Transverse colon (tissue), 4 donors: ENCODE measurements at regions not wholly inside any gene's neighbourhood (a gene's known extent, or its start where the extent isn't known, plus 50 kb on each side); places are given as distances from the start of the nearest gene placed in this dataset.

Experiments used
- DNase-seq: peaks from one replicate; pipeline ENCODE4 v3.0.0-alpha.2; 2019
- H3K27ac ChIP-seq, 4 donors: fragments of 200-600 bp; sonication (generic); 2 replicates each; pipeline ENCODE4 v1.5.1; 2016 to 2018; ENCODE audit warnings: inconsistent platforms in 4 of 4
- H3K27me3 ChIP-seq: fragments of 200-600 bp; sonication (generic); 2 replicates; pipeline ENCODE4 v1.5.1; 2017; ENCODE audit warnings: inconsistent platforms
- H3K36me3 ChIP-seq, 4 donors: fragments of 200-600 bp; sonication (generic); 2 replicates each; pipeline ENCODE4 v1.5.1; 2017 to 2019; ENCODE audit warnings: inconsistent platforms in 4 of 4
- H3K4me1 ChIP-seq, 4 donors: fragments of 200-600 bp; sonication (generic); 2 replicates each; pipeline ENCODE4 v1.5.1; 2017 to 2020; ENCODE audit warnings: inconsistent platforms in 4 of 4
- H3K4me3 ChIP-seq, 4 donors: fragments of 200-600 bp; sonication (generic); 1 replicate in 1 of 4; 2 replicates in 3 of 4; pipeline versions ENCODE4 v1.5.1 to v1.6.1; 2017 to 2019; ENCODE audit warnings: inconsistent platforms in 4 of 4
- H3K9me3 ChIP-seq, 2 donors: fragments of 200-600 bp; sonication (generic); 2 replicates each; pipeline ENCODE4 v1.5.1; 2017 to 2019; ENCODE audit warnings: inconsistent platforms in 2 of 2
- CTCF ChIP-seq, 5 experiments: fragments of 200-600 bp in 3 of 5; fragments of 450-650 bp in 2 of 5; sonication (generic) in 3 of 5; IDR thresholded peaks; 1 replicate in 2 of 5; 2 replicates in 3 of 5; pipeline ENCODE4 v1.5.1; 2016 to 2017; ENCODE audit warnings: antibody characterized with exemption in 5 of 5, inconsistent platforms in 3 of 5, mild to moderate bottlenecking in 2 of 5, moderate library complexity in 1 of 5
- EP300 ChIP-seq: sonication (generic); formaldehyde crosslinking; IDR thresholded peaks from one replicate; pipeline ENCODE4 v1.6.1; 2017; ENCODE audit warnings: antibody characterized with exemption, low read depth
- POLR2A ChIP-seq: fragments of 450-650 bp; IDR thresholded peaks from one replicate; pipeline ENCODE4 v1.6.1; 2016; ENCODE audit warnings: antibody characterized with exemption, mild to moderate bottlenecking, moderate library complexity
- POLR2AphosphoS5 ChIP-seq, 3 donors: sonication (generic); formaldehyde crosslinking; IDR thresholded peaks; one replicate each; pipeline ENCODE4 v1.6.1; 2016; ENCODE audit warnings: antibody characterized with exemption in 3 of 3
- WGBS, 2 donors: methylation state at CpG; one replicate each; pipeline ENCODE4 v1.1.5; 2018; ENCODE audit warnings: low coverage in 1 of 2; 5-methylcytosine and 5-hydroxymethylcytosine counted together
- in situ Hi-C, 4 donors: fragments of 200-750 bp; cut with MboI; loops; one replicate each; pipeline versions ENCODE4 v1.15.0 to v1.15.1; 2017; ENCODE audit warnings: low sequenced_read_pairs in 3 of 4, low pct_ligation_motif_present in 1 of 4, low pct_unique_long_range_greater_than_20kb in 1 of 4
- intact Hi-C: fragments of 100-400 bp; cut with DNase I; formaldehyde crosslinking; loops from one replicate; pipeline ENCODE4 v1.15.1; 2023; ENCODE audit warnings: low total_unique reads

DNA sequence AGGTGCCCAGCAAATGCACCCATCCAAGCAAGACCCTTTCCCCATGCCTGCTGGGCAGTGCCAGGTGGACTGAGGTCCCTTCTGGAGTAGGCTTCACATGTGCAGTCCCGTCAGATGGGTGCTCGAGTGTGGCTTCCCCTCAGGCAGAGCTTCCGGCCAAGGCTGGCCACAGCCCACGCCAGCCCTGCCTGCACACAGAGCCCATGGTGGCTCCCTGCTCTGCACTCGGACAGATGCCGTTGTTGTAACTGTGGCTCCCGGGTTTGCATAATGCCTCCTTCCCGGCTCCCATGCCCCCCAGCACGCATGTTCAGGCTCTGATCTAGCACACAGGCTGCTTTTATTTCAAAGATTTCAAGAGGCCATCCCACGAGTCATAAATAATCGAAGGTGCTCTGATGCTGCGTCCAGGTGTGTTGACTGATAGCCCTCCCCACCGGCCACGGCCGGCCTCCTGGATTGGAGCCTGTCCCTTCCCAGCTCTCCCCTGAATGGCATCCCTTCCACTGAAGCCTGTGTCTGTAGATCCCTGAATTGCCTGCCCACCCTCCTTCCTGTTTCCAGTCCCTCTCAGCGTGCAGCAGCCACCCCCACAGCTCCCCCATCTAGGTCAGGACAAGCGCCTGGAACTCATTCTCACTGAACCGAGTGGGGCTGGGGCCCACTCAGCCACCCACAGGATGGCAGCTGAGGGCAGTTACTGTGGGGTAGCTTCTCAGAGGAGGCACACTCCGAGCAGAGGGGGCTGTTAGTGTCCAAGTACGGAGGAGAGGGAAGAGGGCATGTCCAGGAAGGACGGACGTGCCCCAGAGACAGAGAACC, 100.0 kb upstream of the LINGO1 start:
- no peak overlapping the region for H3K4me3 ChIP-seq
- no peak overlapping the region for H3K27ac ChIP-seq
- in situ Hi-C loops, result no loop called here
- intact Hi-C loops, result no loop called here
- no peak for DNase-seq
- no peak for TF ChIP-seq CTCF (IDR thresholded peaks at IDR 0.05)
- no peak for TF ChIP-seq POLR2AphosphoS5 (IDR thresholded peaks at IDR 0.05)
- no peak for TF ChIP-seq EP300
- TF ChIP-seq POLR2A, result no peak
- no peaks in the 10 kb centered on the region for H3K9me3 ChIP-seq
- H3K27me3 ChIP-seq, result no peaks in the 10 kb centered on the region
- no peaks in the 10 kb centered on the region for H3K36me3 ChIP-seq
- WGBS, 2 donors, result 68% methylated on average over 21 of the region's 22 CpGs; no CpG with 5 or more reads in 1 of the 2 donors
- no peaks in the 10 kb centered on the region for H3K4me1 ChIP-seq

DNA sequence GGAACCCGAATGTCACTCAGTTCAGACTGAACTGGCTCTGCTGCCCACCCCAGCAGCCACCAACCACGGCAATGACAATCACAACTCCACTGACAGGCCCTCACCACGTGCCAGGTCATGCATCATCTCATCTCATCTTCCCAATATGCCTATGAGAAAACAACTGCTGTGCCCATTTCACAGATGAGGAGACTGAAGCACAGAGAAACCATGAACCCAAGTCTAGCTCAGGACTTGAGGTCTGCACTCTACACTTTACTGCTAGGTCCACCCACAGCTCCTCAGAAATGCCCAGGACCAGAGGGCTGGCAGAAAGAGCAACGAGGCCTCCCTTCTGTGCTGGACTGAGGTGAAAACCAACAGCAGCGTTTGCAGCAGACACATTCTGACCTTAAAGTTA, 99.2 kb upstream of the LINGO1 start:
- H3K4me3 ChIP-seq, result no peak overlapping the region
- no peaks in the 10 kb centered on the region for H3K36me3 ChIP-seq
- no peaks in the 10 kb centered on the region for H3K27me3 ChIP-seq
- WGBS, 2 donors, result 54% methylated on average over 5 of the region's 5 CpGs; no CpG with 5 or more reads in 1 of the 2 donors
- in situ Hi-C loops (no loop called here), intact Hi-C loops (no loop called here)
- TF ChIP-seq EP300 (no peak), POLR2AphosphoS5 (IDR thresholded peaks at IDR 0.05) (no peak), CTCF (IDR thresholded peaks at IDR 0.05) (no peak), POLR2A (no peak)
- H3K27ac ChIP-seq, result no peak overlapping the region
- H3K9me3 ChIP-seq, result no peaks in the 10 kb centered on the region
- no peaks in the 10 kb centered on the region for H3K4me1 ChIP-seq
- no peak for DNase-seq

DNA sequence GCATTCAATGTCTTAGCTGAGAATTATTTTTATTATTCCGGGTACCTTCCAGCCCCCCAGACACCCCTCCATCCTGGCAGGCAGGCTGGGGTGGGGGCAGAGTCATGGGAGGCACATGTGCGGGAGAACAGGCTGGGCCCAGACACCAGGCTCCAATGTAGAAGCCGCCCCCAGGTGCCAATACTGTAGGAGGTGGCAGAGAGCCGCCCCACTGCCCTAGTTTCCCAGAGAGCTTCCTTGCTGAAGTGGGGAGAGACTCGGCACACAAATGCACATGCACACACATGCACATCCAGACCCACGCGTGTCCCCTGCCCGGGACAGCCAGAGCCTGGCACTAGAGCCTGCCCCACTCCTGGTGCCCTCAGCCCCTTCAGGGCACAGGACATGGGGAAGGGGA, 98.4 kb upstream of the LINGO1 start:
- H3K4me3 ChIP-seq, result no peak overlapping the region
- DNase-seq, result no peak
- no peak for TF ChIP-seq EP300
- no peak for TF ChIP-seq CTCF (IDR thresholded peaks at IDR 0.05)
- TF ChIP-seq POLR2AphosphoS5 (IDR thresholded peaks at IDR 0.05), result no peak
- no peak for TF ChIP-seq POLR2A
- H3K9me3 ChIP-seq, result no peaks in the 10 kb centered on the region
- no peaks in the 10 kb centered on the region for H3K4me1 ChIP-seq
- WGBS, 2 donors, result 89% methylated on average over 8 of the region's 8 CpGs; no CpG with 5 or more reads in 1 of the 2 donors
- H3K27me3 ChIP-seq, result no peaks in the 10 kb centered on the region
- no peaks in the 10 kb centered on the region for H3K36me3 ChIP-seq
- intact Hi-C loops (no loop called here), in situ Hi-C loops (no loop called here)
- H3K27ac ChIP-seq, result no peak overlapping the region

DNA sequence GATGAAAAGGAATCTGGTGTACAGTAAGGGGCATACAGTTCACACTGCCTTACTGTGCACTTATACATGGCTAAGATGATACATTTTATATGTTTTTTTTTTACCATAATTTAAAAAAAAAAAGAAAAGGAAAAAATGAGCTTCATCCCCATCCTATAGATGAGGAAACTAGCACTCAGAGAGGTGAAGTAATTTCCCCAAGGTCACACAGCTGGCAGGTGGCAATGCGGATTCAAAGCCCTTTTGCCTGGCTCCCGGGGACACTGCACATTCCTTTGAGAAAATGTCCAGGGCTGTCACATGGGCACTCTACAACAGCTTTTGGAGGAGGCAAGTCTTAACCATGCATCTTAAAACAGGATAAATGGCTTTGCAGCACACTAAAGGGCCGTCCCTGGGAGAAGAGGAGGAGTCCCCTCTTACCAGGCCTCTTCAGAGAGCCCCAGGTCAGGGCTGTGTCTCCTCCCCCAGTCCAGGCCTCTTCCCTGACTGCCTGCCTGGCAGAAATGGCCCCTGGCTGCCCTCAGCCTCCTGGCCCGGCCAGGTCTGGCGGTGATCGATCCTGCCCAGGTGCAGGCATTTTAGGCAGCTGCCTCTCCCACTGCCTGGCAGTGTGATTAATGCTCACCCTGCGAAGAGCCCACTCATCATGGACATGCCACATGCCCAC, 95.1 kb upstream of the LINGO1 start:
- intact Hi-C loops, result no loop called here
- in situ Hi-C loops, result no loop called here
- Histone ChIP-seq H3K36me3 (no peaks in the 10 kb centered on the region), H3K4me1 (no peaks in the 10 kb centered on the region), H3K27ac (no peak overlapping the region), H3K4me3 (no peak overlapping the region), H3K27me3 (peaks cover 6% of the 10 kb centered on the region), H3K9me3 (no peaks in the 10 kb centered on the region)
- WGBS, 2 donors, result 63 to 69% methylated on average over 2 to 7 of the region's 7 CpGs
- DNase-seq, result no peak
- TF ChIP-seq POLR2A (no peak), CTCF (IDR thresholded peaks at IDR 0.05) (no peak), POLR2AphosphoS5 (IDR thresholded peaks at IDR 0.05) (no peak), EP300 (no peak)
